IMR-90 (cell line): ENCODE measurements at regions not wholly inside any gene's neighbourhood (a gene's known extent, or its start where the extent isn't known, plus 50 kb on each side); places are given as distances from the start of the nearest gene placed in this dataset.

Source experiments
- ATAC-seq: fragments of 200-7000 bp; cut with Tn5 transposase; 2 replicates; pipeline ENCODE4 v1.9.1; 2020; ENCODE audit warnings: low read depth, mild to moderate bottlenecking, moderate library complexity
- BruUV-seq: library from RNA; stranded (reverse); fragments of 400-500 nt; replicated peaks from 2 replicates; lab custom pipeline; 2021; lab: Mats Ljungman, UMichigan
- CTCF ChIA-PET: fragments of 300-600 bp; formaldehyde crosslinking; extraction: SDS; loops from one replicate; lab custom pipeline; 2021; ENCODE audit warnings: antibody characterized with exemption; lab: Yijun Ruan, JAX
- POLR2A ChIA-PET: fragments of 300-600 bp; sonication (Branson Sonifier 250); formaldehyde crosslinking; loops from one replicate; lab custom pipeline; 2022; ENCODE audit warnings: antibody characterized with exemption; ENCODE audit not compliant: unreplicated experiment; lab: Charles Lee
- DNase-seq: peaks from one replicate; pipeline ENCODE4 v3.0.0; 2013
- H2AFZ ChIP-seq: replicated peaks from 2 replicates; pipeline ENCODE3; 2013; ENCODE audit warnings: low read length, mild to moderate bottlenecking; ENCODE audit not compliant: poor library complexity
- H2AK5ac ChIP-seq: 2 replicates; pipeline ENCODE4 v1.6.1; 2013; ENCODE audit warnings: low read depth, low read length, inconsistent platforms
- H2AK9ac ChIP-seq: replicated peaks from 2 replicates; pipeline ENCODE3; 2013; ENCODE audit warnings: mild to moderate bottlenecking, low read depth, low read length, moderate library complexity; ENCODE audit not compliant: poor library complexity
- H2BK120ac ChIP-seq: 2 replicates; pipeline ENCODE4 v1.6.1; 2013; ENCODE audit warnings: low read depth, low read length, inconsistent platforms
- H2BK15ac ChIP-seq: 3 replicates; pipeline ENCODE4 v1.6.1; 2013; ENCODE audit warnings: low read depth, low read length, inconsistent platforms
- H2BK20ac ChIP-seq: 2 replicates; pipeline ENCODE4 v1.6.1; 2013; ENCODE audit warnings: low read depth, mild to moderate bottlenecking, inconsistent platforms, low read length, moderate library complexity
- H2BK5ac ChIP-seq: 2 replicates; pipeline ENCODE4 v1.6.1; 2013; ENCODE audit warnings: mild to moderate bottlenecking, low read depth, low read length, inconsistent platforms; ENCODE audit not compliant: poor library complexity, severe bottlenecking
- H3K14ac ChIP-seq: replicated peaks from 2 replicates; pipeline ENCODE4 v1.6.1; 2013; ENCODE audit warnings: low read depth, low read length, inconsistent platforms
- H3K18ac ChIP-seq: 2 replicates; pipeline ENCODE4 v1.6.1; 2013; ENCODE audit warnings: low read depth, low read length, control low read depth
- H3K23ac ChIP-seq: 2 replicates; pipeline ENCODE4 v1.6.1; 2013; ENCODE audit warnings: low read depth, low read length, inconsistent platforms
- H3K27ac ChIP-seq: 2 replicates; pipeline ENCODE4 v1.5.1; 2013; ENCODE audit warnings: mild to moderate bottlenecking, control low read depth, low read length; ENCODE audit not compliant: insufficient read depth
- H3K27me3 ChIP-seq: 2 replicates; pipeline ENCODE4 v1.6.1; 2013; ENCODE audit warnings: low read length; ENCODE audit not compliant: control insufficient read depth, insufficient read depth
- H3K36me3 ChIP-seq: 2 replicates; pipeline ENCODE4 v1.6.1; 2013; ENCODE audit warnings: low read length, mixed read lengths; ENCODE audit not compliant: control insufficient read depth, insufficient read depth
- H3K4ac ChIP-seq: 2 replicates; pipeline ENCODE4 v1.6.1; 2013; ENCODE audit warnings: low read depth, low read length, inconsistent platforms
- H3K4me1 ChIP-seq: 2 replicates; pipeline ENCODE4 v1.6.1; 2013; ENCODE audit warnings: low read length, mixed read lengths; ENCODE audit not compliant: control insufficient read depth, insufficient read depth
- H3K4me2 ChIP-seq: 2 replicates; pipeline ENCODE4 v1.6.1; 2013; ENCODE audit warnings: low read depth, mild to moderate bottlenecking, control low read depth, low read length, moderate library complexity
- H3K4me3 ChIP-seq: 2 replicates; pipeline ENCODE4 v1.5.1; 2013; ENCODE audit warnings: low read depth, mild to moderate bottlenecking, control low read depth, low read length, moderate library complexity; ENCODE audit not compliant: insufficient read depth
- H3K56ac ChIP-seq: 2 replicates; pipeline ENCODE4 v1.6.1; 2013; ENCODE audit warnings: low read length, inconsistent platforms; ENCODE audit not compliant: insufficient read depth; ENCODE audit errors: extremely low read depth
- H3K79me1 ChIP-seq, 2 experiments: 2 replicates each; pipeline ENCODE4 v1.6.1; 2013; ENCODE audit warnings: low read length in 2 of 2, inconsistent platforms in 1 of 2, low read depth in 1 of 2
- H3K9ac ChIP-seq: 2 replicates; pipeline ENCODE4 v1.6.1; 2013; ENCODE audit warnings: low read depth, low read length, control low read depth
- H3K9me1 ChIP-seq: 2 replicates; pipeline ENCODE4 v1.6.1; 2013; ENCODE audit warnings: low read length, inconsistent platforms; ENCODE audit not compliant: insufficient read depth
- H3K9me3 ChIP-seq: 2 replicates; pipeline ENCODE4 v1.6.1; 2013; ENCODE audit warnings: low read length; ENCODE audit not compliant: control insufficient read depth, insufficient read depth
- H4K20me1 ChIP-seq: 2 replicates; pipeline ENCODE4 v1.6.1; 2013; ENCODE audit warnings: low read length, inconsistent platforms; ENCODE audit not compliant: insufficient read depth
- H4K5ac ChIP-seq: 2 replicates; pipeline ENCODE4 v1.6.1; 2013; ENCODE audit warnings: mild to moderate bottlenecking, low read depth, low read length, control low read depth
- H4K8ac ChIP-seq, 2 experiments: 2 replicates each; pipeline ENCODE4 v1.6.1; 2013; ENCODE audit warnings: low read depth in 2 of 2, low read length in 2 of 2, control low read depth in 1 of 2, inconsistent platforms in 1 of 2
- H4K91ac ChIP-seq: 2 replicates; pipeline ENCODE4 v1.6.1; 2013; ENCODE audit warnings: low read depth, low read length, inconsistent platforms; ENCODE audit not compliant: insufficient read depth
- BHLHE40 ChIP-seq: fragments of 150-350 bp; IDR thresholded peaks from 2 replicates; pipeline ENCODE4 v1.6.1; 2016; ENCODE audit warnings: mild to moderate bottlenecking, low read depth, low read length
- CHD1 ChIP-seq: IDR thresholded peaks from 2 replicates; pipeline ENCODE4 v1.6.1; 2012; ENCODE audit warnings: low read depth, low read length, improper control_type of control experiment
- FOS ChIP-seq: fragments of 150-350 bp; IDR thresholded peaks from 2 replicates; pipeline ENCODE4 v1.6.1; 2016; ENCODE audit warnings: low read depth, low read length
- MAFK ChIP-seq: IDR thresholded peaks from 2 replicates; pipeline ENCODE4 v1.6.1; 2012; ENCODE audit warnings: low read depth, low read length, improper control_type of control experiment
- MAZ ChIP-seq: IDR thresholded peaks from 2 replicates; pipeline ENCODE4 v1.6.1; 2012; ENCODE audit warnings: low read depth, mild to moderate bottlenecking, low read length, improper control_type of control experiment, moderate library complexity, borderline replicate concordance
- MXI1 ChIP-seq: IDR thresholded peaks from 2 replicates; pipeline ENCODE4 v1.6.1; 2012; ENCODE audit warnings: low read depth, mild to moderate bottlenecking, low read length, moderate library complexity, borderline replicate concordance
- NFE2L2 ChIP-seq: fragments of 150-350 bp; IDR thresholded peaks from 2 replicates; pipeline ENCODE4 v1.6.1; 2016; ENCODE audit warnings: low read depth, mild to moderate bottlenecking, low read length
- RCOR1 ChIP-seq: IDR thresholded peaks from 2 replicates; pipeline ENCODE4 v1.6.1; 2012; ENCODE audit warnings: mild to moderate bottlenecking, low read length, improper control_type of control experiment; ENCODE audit not compliant: insufficient replicate concordance
- SMC3 ChIP-seq: fragments of 150-350 bp; IDR thresholded peaks from 2 replicates; pipeline ENCODE4 v1.6.1; 2016; ENCODE audit warnings: low read depth, mild to moderate bottlenecking, antibody characterized with exemption, low read length, moderate library complexity
- WGBS, 2 experiments: methylation state at CpG; one replicate each; pipeline versions ENCODE4 v1.1.5 to v1.1.7; 2013; ENCODE audit warnings: missing lambda C conversion rate in 2 of 2; ENCODE audit not compliant: insufficient read length in 1 of 2; ENCODE audit errors: extremely low coverage in 2 of 2; 5-methylcytosine and 5-hydroxymethylcytosine counted together
- dilution Hi-C: fragments of 300-500 bp; cut with HindIII; formaldehyde crosslinking; loops from one replicate; pipeline ENCODE4 v1.14.3; 2018; ENCODE audit warnings: low sequenced_read_pairs; ENCODE audit not compliant: unreplicated experiment
- in situ Hi-C: fragments of 300-500 bp; cut with MboI; formaldehyde crosslinking; loops from 3 replicates; pipeline ENCODE4 v1.14.3; 2019; ENCODE audit warnings: low sequenced_read_pairs, inconsistent platforms, mixed read lengths
- intact Hi-C: fragments of 100-400 bp; cut with micrococcal nuclease; formaldehyde crosslinking; loops from 2 replicates; pipeline ENCODE4 v1.10.0; 2022
- TF ChIP-seq, protein P1 (sequence below): fragments of 150-350 bp; IDR thresholded peaks from 2 replicates; pipeline ENCODE4 v1.6.1; 2016; ENCODE audit warnings: low read depth, mild to moderate bottlenecking, low read length, moderate library complexity, borderline replicate concordance
- TF ChIP-seq, protein P2 (sequence below): conservative IDR thresholded peaks from 2 replicates; pipeline ENCODE4 v1.5.1; 2012; ENCODE audit warnings: mild to moderate bottlenecking, low read depth, low read length, improper control_type of control experiment
- TF ChIP-seq, protein P3 (sequence below): fragments of 150-350 bp; IDR thresholded peaks from 2 replicates; pipeline ENCODE4 v1.6.1; 2017; ENCODE audit warnings: mild to moderate bottlenecking, antibody characterized with exemption, low read length, low read depth

DNA sequence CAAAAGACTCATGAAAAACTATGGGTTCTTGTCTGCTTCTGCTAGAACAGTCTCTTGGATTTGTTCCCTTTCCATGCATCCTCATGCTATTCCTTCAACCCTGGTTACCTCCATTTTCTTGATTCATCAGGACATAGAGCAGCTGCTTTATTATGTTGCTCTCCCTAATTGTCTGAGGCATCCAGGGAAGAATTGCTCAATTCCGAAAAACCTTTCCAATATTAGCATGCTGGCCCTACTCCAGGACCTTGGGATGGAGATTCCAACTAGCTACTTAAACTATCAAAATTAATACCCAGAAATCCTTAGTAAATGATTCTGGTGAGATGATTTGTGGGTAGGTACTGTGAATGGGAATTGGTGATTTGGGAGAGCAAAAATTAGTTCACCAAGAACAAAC is 56.6 kb upstream of the FAM47B start:
- intact Hi-C loops (no loop called here), dilution Hi-C loops (no loop called here), in situ Hi-C loops (no loop called here)
- WGBS, 2 experiments: no CpG with 5 or more reads among the region's 1 CpG
- no peak overlapping the region for H4K5ac ChIP-seq
- no peak overlapping the region for H4K8ac ChIP-seq
- TF ChIP-seq CHD1: no peak
- TF ChIP-seq RCOR1: no peak
- no peak for TF ChIP-seq NFE2L2
- TF ChIP-seq SMC3: no peak
- TF ChIP-seq, protein P1, sequence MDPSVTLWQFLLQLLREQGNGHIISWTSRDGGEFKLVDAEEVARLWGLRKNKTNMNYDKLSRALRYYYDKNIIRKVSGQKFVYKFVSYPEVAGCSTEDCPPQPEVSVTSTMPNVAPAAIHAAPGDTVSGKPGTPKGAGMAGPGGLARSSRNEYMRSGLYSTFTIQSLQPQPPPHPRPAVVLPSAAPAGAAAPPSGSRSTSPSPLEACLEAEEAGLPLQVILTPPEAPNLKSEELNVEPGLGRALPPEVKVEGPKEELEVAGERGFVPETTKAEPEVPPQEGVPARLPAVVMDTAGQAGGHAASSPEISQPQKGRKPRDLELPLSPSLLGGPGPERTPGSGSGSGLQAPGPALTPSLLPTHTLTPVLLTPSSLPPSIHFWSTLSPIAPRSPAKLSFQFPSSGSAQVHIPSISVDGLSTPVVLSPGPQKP: no peak
- no peak for TF ChIP-seq FOS
- no peak for TF ChIP-seq MXI1
- TF ChIP-seq, protein P2, sequence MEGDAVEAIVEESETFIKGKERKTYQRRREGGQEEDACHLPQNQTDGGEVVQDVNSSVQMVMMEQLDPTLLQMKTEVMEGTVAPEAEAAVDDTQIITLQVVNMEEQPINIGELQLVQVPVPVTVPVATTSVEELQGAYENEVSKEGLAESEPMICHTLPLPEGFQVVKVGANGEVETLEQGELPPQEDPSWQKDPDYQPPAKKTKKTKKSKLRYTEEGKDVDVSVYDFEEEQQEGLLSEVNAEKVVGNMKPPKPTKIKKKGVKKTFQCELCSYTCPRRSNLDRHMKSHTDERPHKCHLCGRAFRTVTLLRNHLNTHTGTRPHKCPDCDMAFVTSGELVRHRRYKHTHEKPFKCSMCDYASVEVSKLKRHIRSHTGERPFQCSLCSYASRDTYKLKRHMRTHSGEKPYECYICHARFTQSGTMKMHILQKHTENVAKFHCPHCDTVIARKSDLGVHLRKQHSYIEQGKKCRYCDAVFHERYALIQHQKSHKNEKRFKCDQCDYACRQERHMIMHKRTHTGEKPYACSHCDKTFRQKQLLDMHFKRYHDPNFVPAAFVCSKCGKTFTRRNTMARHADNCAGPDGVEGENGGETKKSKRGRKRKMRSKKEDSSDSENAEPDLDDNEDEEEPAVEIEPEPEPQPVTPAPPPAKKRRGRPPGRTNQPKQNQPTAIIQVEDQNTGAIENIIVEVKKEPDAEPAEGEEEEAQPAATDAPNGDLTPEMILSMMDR: no peak
- no peak for TF ChIP-seq MAFK
- TF ChIP-seq MAZ: no peak
- no peak for TF ChIP-seq BHLHE40
- TF ChIP-seq, protein P3, sequence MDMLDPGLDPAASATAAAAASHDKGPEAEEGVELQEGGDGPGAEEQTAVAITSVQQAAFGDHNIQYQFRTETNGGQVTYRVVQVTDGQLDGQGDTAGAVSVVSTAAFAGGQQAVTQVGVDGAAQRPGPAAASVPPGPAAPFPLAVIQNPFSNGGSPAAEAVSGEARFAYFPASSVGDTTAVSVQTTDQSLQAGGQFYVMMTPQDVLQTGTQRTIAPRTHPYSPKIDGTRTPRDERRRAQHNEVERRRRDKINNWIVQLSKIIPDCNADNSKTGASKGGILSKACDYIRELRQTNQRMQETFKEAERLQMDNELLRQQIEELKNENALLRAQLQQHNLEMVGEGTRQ: no peak
- H3K4me2 ChIP-seq: no peak overlapping the region
- H3K36me3 ChIP-seq: no peaks in the 10 kb centered on the region
- DNase-seq (no peak), ATAC-seq (no peak)
- H3K9me1 ChIP-seq: no peaks in the 10 kb centered on the region
- no peak overlapping the region for H2AFZ ChIP-seq
- peak overlapping the region; percentile 55; the same call in 2 of the 3 replicates for H2BK15ac ChIP-seq
- H3K79me1 ChIP-seq: no peaks in the 10 kb centered on the region
- BruUV-seq: no TSS peak
- no peak overlapping the region for H3K18ac ChIP-seq
- no peak overlapping the region for H3K4ac ChIP-seq
- H2BK5ac ChIP-seq: no peak overlapping the region
- no peak overlapping the region for H2BK20ac ChIP-seq
- H3K27ac ChIP-seq: no peak overlapping the region
- no peak overlapping the region for H3K56ac ChIP-seq
- peak overlapping the region; percentile 24; the same call in 1 of the 2 replicates for H3K23ac ChIP-seq
- ChIA-PET POLR2A (no interaction called here), CTCF (interaction anchor here (0.6 kb wide), 1 partner anchor 85 kb away, joined by 3 read pairs; no protein-coding TSS in a partner anchor)
- no peak overlapping the region for H2AK9ac ChIP-seq
- H3K27me3 ChIP-seq: no peaks in the 10 kb centered on the region
- H3K9ac ChIP-seq: no peak overlapping the region
- H3K4me3 ChIP-seq: no peak overlapping the region
- H3K4me1 ChIP-seq: peaks cover 3% of the 10 kb centered on the region; the same call in 1 of the 2 replicates
- H2AK5ac ChIP-seq: no peak overlapping the region
- H3K9me3 ChIP-seq: no peaks in the 10 kb centered on the region
- 0 out of 2 replicates have a peak overlapping the region, but pooled peaks have one; percentile 37 for H2BK120ac ChIP-seq
- H3K14ac ChIP-seq: no peak overlapping the region
- no peak overlapping the region for H4K91ac ChIP-seq
- no peaks in the 10 kb centered on the region for H4K20me1 ChIP-seq
